Glutamatergic neuron (in vitro differentiated cells): ENCODE measurements at regions not wholly inside any gene's neighbourhood (a gene's known extent, or its start where the extent isn't known, plus 50 kb on each side); places are given as distances from the start of the nearest gene placed in this dataset.

Experiments
- DNase-seq: peaks from one replicate; pipeline ENCODE4 v3.0.0; 2022
- H3K27ac Mint-ChIP-seq: one replicate; pipeline ENCODE4 v1.8.0; 2020; ENCODE audit warnings: mild to moderate bottlenecking, mixed read lengths, inconsistent platforms; ENCODE audit not compliant: unreplicated experiment
- H3K27me3 Mint-ChIP-seq: one replicate; pipeline ENCODE4 v1.8.0; 2020; ENCODE audit warnings: mild to moderate bottlenecking, moderate library complexity, mixed read lengths, inconsistent platforms; ENCODE audit not compliant: unreplicated experiment
- H3K36me3 Mint-ChIP-seq: one replicate; pipeline ENCODE4 v1.8.0; 2020; ENCODE audit warnings: mild to moderate bottlenecking, mixed read lengths, inconsistent platforms; ENCODE audit not compliant: unreplicated experiment
- H3K4me1 Mint-ChIP-seq: one replicate; pipeline ENCODE4 v1.8.0; 2020; ENCODE audit warnings: mild to moderate bottlenecking, low read depth, mixed read lengths, inconsistent platforms; ENCODE audit not compliant: unreplicated experiment
- H3K4me3 Mint-ChIP-seq: one replicate; pipeline ENCODE4 v1.8.0; 2020; ENCODE audit warnings: mild to moderate bottlenecking, mixed read lengths, inconsistent platforms; ENCODE audit not compliant: unreplicated experiment
- H3K9me3 Mint-ChIP-seq: one replicate; pipeline ENCODE4 v1.8.0; 2020; ENCODE audit warnings: mild to moderate bottlenecking, moderate library complexity, mixed read lengths, inconsistent platforms; ENCODE audit not compliant: unreplicated experiment
- CTCF ChIP-seq: fragments of 200-600 bp; sonication (generic); IDR thresholded peaks from one replicate; pipeline ENCODE4 v1.5.0; 2021; ENCODE audit not compliant: partially characterized antibody, unreplicated experiment

GRCh38 chr10:32147730-32148129 lies 91.5 kb upstream of the KIF5B start:
- no peak overlapping the region for H3K4me3 Mint-ChIP-seq
- TF ChIP-seq CTCF: no peak
- H3K27ac Mint-ChIP-seq: no peak overlapping the region
- H3K27me3 Mint-ChIP-seq: no peaks in the 10 kb centered on the region
- H3K4me1 Mint-ChIP-seq: no peaks in the 10 kb centered on the region
- H3K36me3 Mint-ChIP-seq: peaks cover 3% of the 10 kb centered on the region
- no peak for DNase-seq
- no peaks in the 10 kb centered on the region for H3K9me3 Mint-ChIP-seq

- H3K27me3 Mint-ChIP-seq: peaks cover 2% of the 10 kb centered on the region
- TF ChIP-seq CTCF: no peak
- DNase-seq: no peak
- H3K36me3 Mint-ChIP-seq: peaks cover 3% of the 10 kb centered on the region
- peaks cover 3% of the 10 kb centered on the region for H3K4me1 Mint-ChIP-seq
- no peaks in the 10 kb centered on the region for H3K9me3 Mint-ChIP-seq
- no peak overlapping the region for H3K4me3 Mint-ChIP-seq
- H3K27ac Mint-ChIP-seq: no peak overlapping the region
Measured at GRCh38 chr10:32146166-32146565, 89.9 kb upstream of the KIF5B start.

GRCh38 chr10:32144817-32145688 lies 88.8 kb upstream of the KIF5B start:
- Mint-ChIP-seq H3K9me3 (no peaks in the 10 kb centered on the region), H3K27ac (no peak overlapping the region), H3K27me3 (peaks cover 2% of the 10 kb centered on the region), H3K4me3 (no peak overlapping the region), H3K36me3 (peaks cover 3% of the 10 kb centered on the region), H3K4me1 (peaks cover 7% of the 10 kb centered on the region)
- no peak for DNase-seq
- no peak for TF ChIP-seq CTCF

- H3K27ac Mint-ChIP-seq: no peak overlapping the region
- no peak for DNase-seq
- H3K4me1 Mint-ChIP-seq: peaks cover 11% of the 10 kb centered on the region
- no peak overlapping the region for H3K4me3 Mint-ChIP-seq
- H3K36me3 Mint-ChIP-seq: peaks cover 3% of the 10 kb centered on the region
- no peak for TF ChIP-seq CTCF
- peaks cover 2% of the 10 kb centered on the region for H3K27me3 Mint-ChIP-seq
- H3K9me3 Mint-ChIP-seq: no peaks in the 10 kb centered on the region
Measured at GRCh38 chr10:32143302-32143847, 87.2 kb upstream of the KIF5B start.

GRCh38 chr10:32142646-32143045 lies 86.4 kb upstream of the KIF5B start:
- Mint-ChIP-seq H3K27ac (no peak overlapping the region), H3K4me3 (no peak overlapping the region), H3K9me3 (no peaks in the 10 kb centered on the region), H3K27me3 (peaks cover 2% of the 10 kb centered on the region), H3K4me1 (peaks cover 11% of the 10 kb centered on the region), H3K36me3 (no peaks in the 10 kb centered on the region)
- no peak for TF ChIP-seq CTCF
- DNase-seq: no peak
